DMS53 (cell line): ENCODE measurements at regions not wholly inside any gene's neighbourhood (a gene's known extent, or its start where the extent isn't known, plus 50 kb on each side); places are given as distances from the start of the nearest gene placed in this dataset.

Experiments
- DNase-seq: peaks from one replicate; lab custom pipeline; 2025; lab: John Stamatoyannopoulos, UW

DNA sequence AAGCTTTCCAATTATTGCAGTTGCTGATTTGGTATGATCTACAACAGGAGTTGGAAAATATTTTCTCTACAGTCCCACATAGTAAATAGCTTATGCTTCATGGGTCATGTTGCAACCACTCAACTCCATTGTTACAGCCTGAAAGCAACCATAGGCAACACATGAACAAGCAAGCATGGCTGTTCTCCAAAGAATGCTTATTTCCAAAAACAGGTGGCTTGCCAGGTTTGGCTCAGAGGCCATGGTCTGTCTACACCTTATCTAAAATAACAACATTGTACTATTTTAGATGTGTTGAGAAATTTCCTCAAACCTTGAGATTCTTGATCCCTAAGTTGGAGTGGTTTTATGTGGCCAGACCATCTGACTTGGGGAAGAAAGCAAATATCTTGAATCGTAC is 153.9 kb upstream of the MPPED2 start:
- DNase-seq: no peak

DNA sequence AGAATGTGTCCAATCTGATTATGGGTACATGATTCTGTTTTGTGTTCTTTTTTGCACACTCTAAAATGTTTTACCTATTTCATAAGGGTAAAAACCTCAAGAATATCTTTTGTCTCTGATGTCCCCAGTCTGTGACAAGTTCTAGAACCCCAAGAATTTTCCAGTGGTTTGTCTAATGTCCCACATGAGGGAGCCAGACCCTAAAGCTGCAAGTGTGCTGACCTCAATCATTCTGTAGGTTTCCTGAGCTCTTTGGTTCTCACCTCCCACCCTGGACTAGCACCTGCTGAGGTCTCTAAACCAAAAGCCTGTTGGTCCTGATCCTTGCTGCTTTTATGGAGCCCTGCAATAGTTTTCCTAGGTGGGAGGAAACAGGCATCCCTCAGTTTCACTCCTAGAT is 149.8 kb upstream of the MPPED2 start:
- DNase-seq: no peak

DNA sequence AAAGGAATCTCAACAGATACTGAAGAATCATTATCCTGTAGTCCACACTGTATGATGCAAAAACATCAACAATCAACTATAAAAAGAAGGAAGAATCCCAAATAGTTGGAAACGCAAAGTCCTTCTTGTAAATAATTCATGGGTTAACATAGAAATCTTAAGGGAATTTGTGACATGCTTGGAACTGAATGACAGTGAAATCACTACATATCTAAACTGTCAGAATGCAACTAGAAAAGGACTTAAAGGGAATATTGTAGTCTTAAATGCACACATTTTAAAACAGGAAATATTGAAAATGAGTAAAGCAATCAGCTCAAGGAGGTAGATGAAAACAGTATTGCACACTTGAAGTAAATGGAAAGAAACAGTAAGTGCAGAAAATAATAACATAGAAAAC is 147.6 kb upstream of the MPPED2 start:
- DNase-seq: no peak

DNA sequence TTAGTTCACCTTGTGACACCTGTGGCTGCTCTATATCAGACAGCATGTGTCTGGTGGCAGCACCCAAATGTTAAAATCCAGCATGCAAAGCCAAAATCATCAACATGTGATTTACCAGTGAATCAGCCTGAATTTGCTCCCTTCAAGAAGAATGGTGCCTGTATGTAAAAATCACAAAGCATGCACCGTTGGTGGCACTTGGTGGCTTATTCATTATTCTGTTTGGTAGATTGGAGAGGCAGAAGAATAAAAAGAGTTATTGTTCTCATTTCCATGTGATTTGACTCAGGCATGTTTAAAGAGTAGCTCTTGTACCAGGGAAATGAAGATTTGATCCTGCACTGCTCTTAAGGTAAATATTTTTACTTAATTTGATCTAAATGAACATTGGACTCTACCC is 143.9 kb upstream of the MPPED2 start:
- no peak for DNase-seq

DNA sequence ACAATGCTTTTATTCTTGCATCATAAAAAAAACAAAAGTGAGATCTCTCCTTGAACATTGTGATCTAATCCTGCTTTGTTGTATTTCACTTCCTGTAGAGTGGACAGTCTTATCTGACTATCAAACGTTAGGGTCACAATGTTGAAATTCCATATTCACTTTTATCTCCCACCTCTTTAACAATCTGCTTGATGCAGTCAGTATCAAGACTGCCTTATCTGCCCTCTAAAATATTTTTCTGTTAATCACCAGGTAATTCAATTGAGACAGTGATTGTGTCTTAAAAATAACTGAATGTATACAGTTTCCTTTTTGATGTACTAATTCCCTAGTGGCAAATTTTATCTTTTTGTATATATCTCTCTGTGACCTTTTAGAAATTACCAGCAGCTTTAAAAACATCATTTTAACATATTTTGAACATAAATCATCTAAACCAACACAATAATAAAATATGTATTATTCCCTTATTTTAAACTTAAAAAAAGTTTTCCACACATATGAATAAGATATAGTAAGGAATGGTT is 143.1 kb upstream of the MPPED2 start:
- DNase-seq: peak; percentile 48

DNA sequence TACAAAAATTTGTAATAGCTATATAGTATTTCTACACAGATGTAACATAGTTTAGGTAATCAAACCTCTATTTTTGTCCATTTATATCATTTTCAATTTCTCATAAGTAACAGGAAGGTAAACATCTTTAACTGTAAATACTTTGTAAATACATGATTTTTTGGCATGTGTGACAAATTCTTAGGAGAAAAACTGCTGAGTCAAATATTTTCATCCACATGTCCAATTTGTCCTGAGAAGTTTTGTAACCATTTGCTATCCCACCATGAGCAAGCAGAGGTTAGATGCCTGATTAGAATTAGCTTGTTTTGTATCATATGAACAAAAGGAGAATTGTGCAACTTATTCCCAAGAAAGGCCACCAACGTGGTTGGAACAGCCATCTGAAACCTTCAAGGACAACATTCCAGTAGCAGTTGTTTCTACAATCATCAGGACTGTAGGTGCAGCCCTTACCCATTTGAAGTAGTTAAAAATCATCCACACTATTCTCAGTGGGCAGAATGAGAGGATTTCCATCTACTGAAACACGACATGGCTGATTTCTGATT is 139.6 kb upstream of the MPPED2 start:
- DNase-seq: no peak

DNA sequence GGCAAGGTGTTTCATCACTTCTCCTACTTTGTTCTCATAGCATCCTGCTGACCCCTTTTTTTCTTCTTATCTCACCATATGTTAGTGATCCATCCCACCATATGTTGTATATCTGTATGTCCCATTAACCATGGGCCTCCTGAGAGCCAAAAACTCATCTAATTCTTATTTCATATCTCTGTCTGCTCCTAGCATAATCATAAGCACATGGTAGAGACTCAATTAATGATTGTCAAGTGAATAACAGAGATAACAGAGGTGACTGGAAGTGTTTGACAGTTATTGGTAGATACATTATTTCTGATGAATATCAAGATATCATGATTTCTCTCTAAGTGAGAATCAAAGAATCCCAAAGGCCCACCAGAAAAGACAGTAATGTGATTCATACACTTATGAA is 138.1 kb upstream of the MPPED2 start:
- no peak for DNase-seq

DNA sequence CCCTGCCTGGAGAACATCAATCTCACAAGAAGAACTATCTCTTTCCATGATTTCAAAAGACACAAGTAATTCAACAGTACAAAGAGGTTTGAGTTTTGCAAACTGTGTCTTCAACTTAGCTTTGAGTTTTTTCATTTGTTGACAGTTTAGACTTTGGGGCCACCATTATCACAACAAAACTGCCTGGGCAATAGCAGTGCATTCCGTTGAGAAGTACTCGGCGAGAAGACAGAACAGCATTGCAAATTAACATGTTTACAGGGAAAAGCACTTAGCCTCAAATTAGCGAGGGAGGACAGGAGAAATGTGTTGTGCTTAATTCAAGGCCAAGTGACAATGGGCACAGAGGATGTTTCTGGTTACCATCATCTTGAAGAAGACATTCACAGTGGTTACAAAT is 133.2 kb upstream of the MPPED2 start:
- no peak for DNase-seq

DNA sequence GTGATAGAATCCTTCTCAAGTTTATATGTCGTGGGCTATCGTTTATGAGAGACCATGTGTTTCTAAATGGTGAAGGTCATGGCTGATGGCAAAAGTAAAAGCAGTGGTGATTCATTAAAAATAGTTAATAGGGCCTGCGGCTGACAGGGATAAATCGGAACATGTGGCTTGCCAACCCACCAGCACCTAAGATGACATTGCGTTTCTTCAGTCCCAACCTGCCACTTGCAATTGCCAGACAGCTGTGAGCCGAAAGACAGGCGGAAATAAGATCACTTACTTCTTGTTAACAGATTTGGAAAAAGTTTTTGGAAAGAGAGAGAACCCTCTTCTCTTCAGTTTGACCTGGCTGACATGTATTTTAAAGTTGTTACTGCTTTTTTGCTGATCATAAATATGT is 131.5 kb upstream of the MPPED2 start:
- no peak for DNase-seq

DNA sequence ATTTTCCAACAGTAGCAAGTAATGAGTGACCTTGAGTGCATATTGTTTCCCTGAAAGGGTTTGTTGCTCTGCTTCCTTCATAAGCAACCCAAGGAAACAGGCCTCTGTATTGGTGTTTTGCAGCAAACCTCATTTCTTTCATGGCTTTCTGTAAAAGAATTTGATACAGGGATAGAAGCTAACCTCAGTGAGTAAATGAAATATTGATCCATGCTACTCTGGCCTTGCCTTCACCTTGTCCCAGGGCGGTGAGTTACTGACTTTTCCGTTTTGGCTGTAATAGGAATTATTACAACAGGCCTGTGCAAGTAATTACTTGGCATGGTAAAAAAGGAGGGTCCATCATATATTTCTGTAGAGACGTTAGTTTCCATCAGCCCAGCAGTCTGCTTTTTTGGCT is 130.9 kb upstream of the MPPED2 start:
- DNase-seq: no peak

DNA sequence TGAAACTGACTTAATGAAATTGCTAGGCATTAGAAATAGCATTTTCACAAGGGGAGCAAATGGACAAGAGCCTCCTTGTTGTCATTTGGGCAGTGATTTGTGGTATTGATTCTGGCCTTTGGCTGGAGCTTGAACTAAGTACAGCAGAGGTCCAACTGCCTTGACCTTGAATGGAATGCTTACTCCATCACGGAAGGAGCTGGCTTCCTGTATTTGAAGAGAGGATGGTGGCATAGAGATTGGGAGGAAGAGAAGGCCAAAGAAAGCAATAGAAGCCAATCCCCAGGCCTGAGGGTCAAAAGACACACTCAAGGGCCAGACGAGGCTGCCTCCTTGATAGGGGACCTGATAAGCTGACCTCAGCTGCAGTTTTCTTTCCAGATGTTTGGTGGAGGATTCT is 126.6 kb upstream of the MPPED2 start:
- no peak for DNase-seq

DNA sequence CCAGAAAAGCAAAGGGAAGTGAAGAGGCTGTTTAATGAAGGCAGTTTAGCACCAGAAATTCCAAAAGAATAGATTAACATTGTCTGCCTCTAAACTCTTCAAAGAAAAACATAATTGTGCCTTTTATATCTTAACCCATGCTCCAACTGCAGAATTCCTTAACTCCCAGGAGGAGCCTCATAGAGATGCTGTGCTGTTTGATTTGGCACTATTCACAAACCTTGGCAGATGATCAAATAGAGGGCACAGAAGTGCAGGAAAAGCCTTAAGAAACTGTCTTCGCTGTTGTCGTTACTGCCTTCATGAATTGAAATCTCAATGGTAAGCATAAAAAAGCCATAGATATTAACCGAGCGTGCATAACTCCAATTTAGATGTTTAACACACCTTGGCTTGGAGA is 124.1 kb upstream of the MPPED2 start:
- no peak for DNase-seq

DNA sequence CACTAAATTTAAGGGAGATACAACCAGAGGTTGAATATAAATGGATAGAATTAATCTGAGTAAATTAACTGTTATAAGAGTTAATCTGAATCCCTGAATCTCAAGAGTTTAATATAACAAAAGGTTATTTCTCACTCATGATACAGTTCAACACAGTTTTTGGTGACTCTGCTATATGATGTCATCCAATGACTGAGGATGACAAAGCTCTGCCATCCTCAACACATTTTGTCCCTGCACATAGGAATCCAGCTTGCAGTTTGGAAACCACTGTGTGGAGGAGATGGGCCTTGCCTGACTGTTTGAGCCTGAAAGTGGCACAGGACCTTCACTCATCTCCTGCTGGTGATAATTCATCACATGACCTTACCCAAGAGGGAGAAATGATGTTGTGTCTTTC is 121.0 kb upstream of the MPPED2 start:
- DNase-seq: no peak

DNA sequence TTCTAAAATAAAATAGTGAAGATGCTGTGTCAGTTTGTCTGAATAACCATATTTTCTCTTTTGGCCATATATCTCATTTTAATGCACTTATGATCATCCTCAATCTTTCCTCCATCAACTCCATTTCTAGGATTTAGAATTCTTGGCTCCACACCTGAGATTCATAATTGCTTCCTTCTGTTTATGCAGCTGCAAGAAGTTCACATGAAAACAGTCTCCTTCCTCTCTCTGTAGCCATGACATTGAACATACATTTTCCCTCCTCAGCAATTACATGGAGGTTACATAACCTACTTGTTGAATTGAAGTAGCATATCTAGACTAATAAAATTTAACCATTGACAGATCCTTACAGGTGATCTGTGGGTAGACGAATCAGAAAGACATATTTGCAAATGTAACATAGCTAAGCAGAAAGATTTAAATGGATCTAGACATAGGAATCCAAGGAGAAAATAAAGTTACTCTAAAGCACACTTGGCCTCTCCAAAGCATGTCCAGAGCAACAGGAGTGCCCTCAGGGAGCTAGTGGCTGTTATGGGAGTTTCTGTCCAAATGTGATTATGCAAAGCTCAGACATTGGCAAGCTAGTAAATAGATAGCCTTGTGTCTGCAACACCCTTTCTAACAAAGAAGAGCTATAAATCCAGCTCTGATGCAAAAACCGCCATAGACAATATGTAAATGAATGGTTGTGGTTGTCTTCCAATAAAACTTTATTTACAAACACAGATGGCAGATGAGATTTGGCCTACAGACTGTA is 119.9 kb upstream of the MPPED2 start:
- no peak for DNase-seq

DNA sequence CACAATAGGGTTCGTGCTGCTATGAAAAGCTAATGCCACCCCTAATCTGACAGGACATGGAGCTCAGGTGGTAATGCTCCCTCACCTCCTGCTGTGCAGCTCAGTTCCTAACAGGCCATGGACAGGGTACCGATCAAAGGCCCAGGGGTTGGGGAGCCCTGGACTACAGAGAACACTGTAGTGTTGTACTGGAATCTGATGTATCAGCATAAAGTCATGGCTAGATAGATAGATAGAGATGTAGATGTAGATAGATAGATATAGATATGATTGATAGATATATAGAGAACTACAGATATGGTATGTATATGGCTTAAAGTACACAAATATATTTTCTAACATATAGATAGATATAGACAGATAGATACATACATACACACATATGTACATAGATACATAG is 112.3 kb upstream of the MPPED2 start:
- no peak for DNase-seq

DNA sequence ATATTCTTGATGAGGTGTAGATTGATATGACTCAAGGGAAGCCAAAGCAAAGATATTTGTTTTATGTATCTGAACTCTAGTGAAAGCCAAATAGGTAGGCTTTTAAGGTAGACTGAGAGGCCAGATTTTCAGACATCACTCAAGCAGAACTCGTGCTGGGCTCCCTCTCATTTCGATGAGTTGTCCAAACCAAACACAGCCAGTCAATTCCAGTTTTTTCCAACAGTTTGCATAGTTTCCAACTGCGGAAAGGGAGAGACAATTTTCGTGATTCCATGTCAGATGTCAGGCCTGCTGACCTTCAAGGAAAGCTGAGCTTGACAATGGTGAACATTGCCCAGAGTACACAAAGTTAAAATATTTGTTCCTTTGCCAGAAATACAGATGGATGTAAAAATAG is 110.9 kb upstream of the MPPED2 start:
- no peak for DNase-seq

DNA sequence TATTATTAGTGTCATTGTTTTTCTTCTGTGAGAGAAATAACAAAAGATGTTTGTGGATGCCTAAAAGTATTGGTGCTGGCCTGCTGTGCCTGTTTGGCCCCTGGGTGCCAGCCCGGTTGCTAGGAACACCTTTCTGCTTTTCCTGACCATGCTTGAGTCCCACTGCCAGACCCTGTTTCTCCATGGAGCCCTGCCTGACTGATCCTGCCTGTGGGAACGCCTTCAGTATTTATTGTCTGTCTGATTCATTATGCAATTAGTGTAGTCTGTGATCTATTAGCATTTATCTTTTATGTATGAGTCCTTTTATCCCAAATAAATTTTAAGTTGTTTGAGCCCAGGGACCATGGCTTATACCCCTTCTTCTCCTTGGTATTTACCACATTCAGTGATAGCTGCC is 98.6 kb upstream of the MPPED2 start:
- no peak for DNase-seq

DNA sequence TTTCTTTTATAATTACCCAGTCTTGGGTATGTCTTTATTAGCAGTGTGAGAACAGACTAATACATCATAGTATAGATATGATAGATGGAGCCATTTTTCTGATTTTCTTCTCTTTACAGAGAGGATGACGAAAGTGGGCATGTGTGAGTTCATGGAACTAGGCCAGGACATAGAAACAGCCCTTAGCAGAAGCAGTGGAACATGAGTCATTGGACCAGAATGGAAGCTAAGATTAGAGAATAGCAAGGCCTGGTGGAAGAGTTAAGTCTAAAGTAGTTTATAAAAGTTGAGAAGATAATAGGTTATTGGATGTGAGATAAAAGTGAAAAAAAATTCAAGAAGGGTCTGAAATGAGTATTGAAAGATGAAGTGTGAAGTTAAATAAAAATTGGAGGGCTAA is 97.0 kb upstream of the MPPED2 start:
- DNase-seq: no peak

DNA sequence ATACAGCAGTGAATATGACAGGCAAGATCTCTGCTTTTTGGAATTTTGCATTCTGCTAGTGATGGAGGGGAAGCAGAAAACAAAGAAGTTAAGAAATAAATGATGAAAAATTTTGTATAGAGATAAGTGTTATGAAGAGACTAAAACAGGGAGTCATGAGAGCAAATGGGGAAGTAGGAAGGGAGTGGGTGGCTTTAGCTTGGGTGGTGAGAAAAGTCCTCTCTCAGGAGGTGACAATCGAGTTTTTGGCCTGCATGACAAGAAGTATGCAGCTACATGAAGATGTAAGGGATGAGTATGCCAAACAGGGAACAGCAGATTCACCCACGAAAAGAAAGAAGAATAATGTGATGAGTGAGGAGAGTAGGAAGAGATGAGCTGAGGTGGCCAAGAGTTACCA is 80.7 kb upstream of the MPPED2 start:
- DNase-seq: no peak

DNA sequence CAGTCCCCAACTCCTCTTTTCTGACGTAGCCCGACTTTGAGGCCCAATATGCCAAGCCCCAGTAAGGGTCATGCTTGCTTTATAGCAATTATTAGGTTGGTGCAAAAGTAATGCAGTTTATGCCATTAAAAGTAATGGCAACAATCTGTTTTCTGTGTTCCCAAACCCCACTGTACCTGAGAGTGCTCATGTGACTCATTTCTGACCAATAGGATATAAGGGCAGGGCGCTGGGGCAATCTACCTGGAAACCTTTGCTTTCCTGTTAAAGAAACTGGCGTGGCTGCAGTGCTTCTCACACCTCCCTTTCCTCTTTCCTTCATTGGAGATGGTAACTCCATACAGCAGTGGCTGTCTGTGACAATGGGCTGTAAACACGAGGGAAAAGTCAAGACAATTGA is 78.9 kb upstream of the MPPED2 start:
- no peak for DNase-seq

DNA sequence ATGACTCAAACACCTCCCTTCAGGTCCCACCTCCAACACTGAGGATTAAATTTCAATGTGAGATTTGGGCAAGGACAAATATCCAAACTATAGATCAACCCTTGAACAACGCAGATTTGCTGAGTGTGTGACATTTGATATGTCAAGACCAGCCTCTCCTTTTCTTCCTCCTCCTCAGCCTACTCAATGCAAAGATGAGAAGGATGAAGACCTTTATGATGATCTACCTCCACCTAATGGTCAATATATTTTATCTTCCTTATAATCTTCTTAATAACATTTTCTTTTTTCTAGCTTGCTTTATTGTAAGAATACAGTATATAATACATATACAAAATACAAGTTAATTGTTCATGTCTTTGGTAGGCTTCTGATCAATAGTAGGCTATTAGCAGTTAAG is 67.5 kb upstream of the MPPED2 start:
- peak; percentile 1 for DNase-seq

DNA sequence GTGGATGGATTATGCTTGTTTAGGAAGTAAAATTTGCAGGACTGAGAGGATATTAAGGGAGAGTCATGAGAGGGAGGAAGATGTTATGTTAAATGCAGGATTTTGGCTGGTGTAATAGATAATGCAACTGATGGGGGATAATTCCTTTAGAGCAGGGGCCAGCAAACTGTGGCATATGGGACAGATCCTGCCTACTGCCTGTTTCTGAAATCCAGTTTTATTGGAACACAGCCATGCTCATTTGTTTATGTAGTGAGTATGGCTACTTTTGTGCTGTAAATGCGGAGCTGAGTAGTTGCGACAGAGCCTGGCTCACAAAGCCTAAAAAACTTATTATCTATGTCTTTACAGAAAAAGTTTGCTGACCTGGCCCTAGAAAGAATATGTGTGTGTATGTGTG is 66.6 kb upstream of the MPPED2 start:
- DNase-seq: no peak

DNA sequence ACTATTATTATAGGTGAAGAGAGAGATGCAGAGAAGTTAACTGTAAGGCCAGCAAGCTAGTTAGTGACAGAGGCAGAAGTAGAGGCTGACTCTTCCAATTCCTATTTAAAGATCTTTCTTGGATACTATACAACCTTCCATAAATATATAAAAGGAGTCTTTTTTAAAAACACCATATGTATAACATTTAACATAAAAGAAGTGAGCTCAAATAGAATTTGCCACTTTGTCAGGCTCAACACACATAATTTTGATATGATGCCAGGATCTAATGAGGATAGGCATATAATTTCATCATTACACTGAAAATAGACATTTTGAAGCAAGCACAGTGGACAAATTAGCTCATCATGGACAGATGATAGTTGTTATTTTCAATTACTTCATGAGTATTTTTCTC is 64.1 kb upstream of the MPPED2 start:
- DNase-seq: no peak
